PFSK-1 (cell line): ENCODE measurements at regions not wholly inside any gene's neighbourhood (a gene's known extent, or its start where the extent isn't known, plus 50 kb on each side); places are given as distances from the start of the nearest gene placed in this dataset.

Experiments used
- FOXP2 ChIP-seq: optimal IDR thresholded peaks from 2 replicates; pipeline ENCODE3; 2011; ENCODE audit warnings: borderline replicate concordance, control low read depth, inconsistent platforms; ENCODE audit not compliant: insufficient read depth; ENCODE audit errors: extremely low read length, extremely low read depth
- POLR2AphosphoS5 ChIP-seq: IDR thresholded peaks from 2 replicates; pipeline ENCODE4 v1.6.1; 2012; ENCODE audit warnings: low read depth, mild to moderate bottlenecking, control low read depth, low read length, moderate library complexity
- REST ChIP-seq, 2 experiments: IDR thresholded peaks; 2 replicates each; pipeline versions ENCODE4 v1.6.1 to v1.8.0; 2011 to 2012; ENCODE audit warnings: low read depth in 2 of 2, low read length in 2 of 2, control low read depth in 1 of 2, inconsistent platforms in 1 of 2, mild to moderate bottlenecking in 1 of 2, moderate library complexity in 1 of 2; ENCODE audit not compliant: insufficient read depth in 1 of 2
- SIN3A ChIP-seq: IDR thresholded peaks from 2 replicates; pipeline ENCODE4 v1.6.1; 2012; ENCODE audit warnings: mild to moderate bottlenecking, low read length, moderate library complexity, borderline replicate concordance; ENCODE audit not compliant: insufficient read depth
- TAF1 ChIP-seq: IDR thresholded peaks from 2 replicates; pipeline ENCODE4 v1.6.1; 2012; ENCODE audit warnings: low read length, control low read depth, borderline replicate concordance; ENCODE audit not compliant: insufficient read depth

- TF ChIP-seq SIN3A, result peak; percentile 83; the same call in 1 of the 2 replicates
- no peak; the same call in 1 of the 2 replicates for TF ChIP-seq TAF1
- no peak for TF ChIP-seq FOXP2
- peak in 1 of 2 experiments; percentile 67; a peak in 1 of 4 replicates for TF ChIP-seq REST (IDR thresholded peaks at IDR 0.05; ENCODE audit: insufficient read depth in 1 of 2, low read depth in 2 of 2, low read length in 2 of 2)
- peak; percentile 57; the same call in 1 of the 2 replicates for TF ChIP-seq POLR2AphosphoS5
Measured at GRCh38 chr6:16947375-16948015, 154.4 kb upstream of the STMND1 start.

DNA sequence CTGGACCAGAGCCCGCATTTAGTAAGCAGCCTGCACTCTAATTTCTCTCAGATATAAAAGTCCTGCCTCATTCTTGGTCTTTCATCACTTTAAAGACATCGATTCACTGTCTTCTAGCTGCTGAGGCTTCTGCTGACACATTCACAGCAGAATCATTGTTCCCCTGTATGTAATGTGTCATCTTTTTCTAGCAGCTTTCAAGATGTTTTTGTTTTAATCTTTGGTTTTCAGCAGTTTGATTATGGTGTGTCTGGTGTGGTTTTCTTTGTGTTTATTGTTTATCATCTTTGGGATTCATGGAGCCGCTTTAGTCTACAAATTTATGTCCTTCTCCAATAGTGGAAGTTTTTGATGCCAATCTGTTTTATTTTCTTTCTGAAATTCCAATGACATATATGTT lies 157.3 kb upstream of the STMND1 start:
- TF ChIP-seq FOXP2 (no peak), SIN3A (no peak), POLR2AphosphoS5 (no peak), TAF1 (no peak), REST (IDR thresholded peaks at IDR 0.05; ENCODE audit: insufficient read depth in 1 of 2, low read depth in 2 of 2, low read length in 2 of 2) (no peak)

DNA sequence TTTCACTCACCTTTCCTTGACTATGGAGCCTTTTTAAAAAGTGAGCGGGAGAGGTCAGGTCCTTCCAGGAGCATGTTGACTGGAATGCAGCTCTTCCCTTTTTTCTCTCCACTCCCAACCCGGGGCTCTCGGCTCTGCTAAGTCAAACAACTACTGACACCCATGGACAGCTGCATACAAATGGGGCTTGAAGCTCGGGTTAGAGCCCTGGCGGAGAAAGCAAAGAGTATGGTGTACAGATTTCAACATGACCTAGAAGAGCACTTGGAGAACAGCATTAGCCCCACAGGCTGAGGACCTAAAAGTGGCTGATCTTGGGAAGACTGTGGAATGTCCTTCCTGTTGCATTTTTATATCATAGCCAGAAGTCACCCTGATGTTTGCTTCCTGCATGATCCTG lies 162.0 kb upstream of the STMND1 start:
- no peak for TF ChIP-seq REST (IDR thresholded peaks at IDR 0.05; ENCODE audit: insufficient read depth in 1 of 2, low read depth in 2 of 2, low read length in 2 of 2)
- TF ChIP-seq FOXP2, result no peak
- TF ChIP-seq TAF1, result no peak
- TF ChIP-seq SIN3A, result no peak
- TF ChIP-seq POLR2AphosphoS5, result no peak

- no peak for TF ChIP-seq TAF1
Measured at GRCh38 chr6:16939351-16939750, 162.5 kb upstream of the STMND1 start.

- TF ChIP-seq SIN3A, result no peak
- no peak for TF ChIP-seq TAF1
- no peak for TF ChIP-seq POLR2AphosphoS5
- no peak for TF ChIP-seq REST (IDR thresholded peaks at IDR 0.05; ENCODE audit: insufficient read depth in 1 of 2, low read depth in 2 of 2, low read length in 2 of 2)
- TF ChIP-seq FOXP2, result no peak
Measured at GRCh38 chr6:16936893-16937292, 165.0 kb upstream of the STMND1 start.
